22Rv1 (cell line): ENCODE measurements at regions not wholly inside any gene's neighbourhood (a gene's known extent, or its start where the extent isn't known, plus 50 kb on each side); places are given as distances from the start of the nearest gene placed in this dataset.

Experiments
- ZFX ChIP-seq: fragments of 450-650 bp; IDR thresholded peaks from 2 replicates; pipeline ENCODE4 v1.6.1; 2017; ENCODE audit warnings: antibody characterized with exemption, borderline replicate concordance
- TF ChIP-seq, protein P1 (sequence below): fragments of 450-650 bp; IDR thresholded peaks from 2 replicates; pipeline ENCODE4 v1.5.1; 2017; ENCODE audit warnings: mild to moderate bottlenecking

DNA sequence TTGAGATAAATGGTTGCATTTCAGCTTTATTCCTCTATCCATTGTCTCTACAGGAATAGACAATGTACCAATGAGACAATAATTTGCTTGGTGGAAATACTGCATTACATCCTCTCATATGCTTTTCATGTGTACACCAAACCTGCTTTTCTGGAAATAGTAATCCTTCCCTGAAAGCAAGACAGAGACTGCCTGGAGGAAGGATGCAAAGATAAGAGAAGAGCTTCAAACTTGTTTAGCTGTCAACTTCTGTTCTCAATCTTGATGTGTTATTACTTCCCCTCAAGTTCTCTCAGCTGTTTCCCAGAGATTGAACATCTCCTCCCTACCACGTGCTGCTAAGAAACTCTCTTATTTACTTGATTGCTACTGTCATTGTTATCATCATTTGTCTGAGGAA, 1125.4 kb upstream of the TMPRSS15 start:
- TF ChIP-seq, protein P1, sequence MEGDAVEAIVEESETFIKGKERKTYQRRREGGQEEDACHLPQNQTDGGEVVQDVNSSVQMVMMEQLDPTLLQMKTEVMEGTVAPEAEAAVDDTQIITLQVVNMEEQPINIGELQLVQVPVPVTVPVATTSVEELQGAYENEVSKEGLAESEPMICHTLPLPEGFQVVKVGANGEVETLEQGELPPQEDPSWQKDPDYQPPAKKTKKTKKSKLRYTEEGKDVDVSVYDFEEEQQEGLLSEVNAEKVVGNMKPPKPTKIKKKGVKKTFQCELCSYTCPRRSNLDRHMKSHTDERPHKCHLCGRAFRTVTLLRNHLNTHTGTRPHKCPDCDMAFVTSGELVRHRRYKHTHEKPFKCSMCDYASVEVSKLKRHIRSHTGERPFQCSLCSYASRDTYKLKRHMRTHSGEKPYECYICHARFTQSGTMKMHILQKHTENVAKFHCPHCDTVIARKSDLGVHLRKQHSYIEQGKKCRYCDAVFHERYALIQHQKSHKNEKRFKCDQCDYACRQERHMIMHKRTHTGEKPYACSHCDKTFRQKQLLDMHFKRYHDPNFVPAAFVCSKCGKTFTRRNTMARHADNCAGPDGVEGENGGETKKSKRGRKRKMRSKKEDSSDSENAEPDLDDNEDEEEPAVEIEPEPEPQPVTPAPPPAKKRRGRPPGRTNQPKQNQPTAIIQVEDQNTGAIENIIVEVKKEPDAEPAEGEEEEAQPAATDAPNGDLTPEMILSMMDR, result no peak
- no peak for TF ChIP-seq ZFX
